D721Med (cell line): ENCODE measurements at regions not wholly inside any gene's neighbourhood (a gene's known extent, or its start where the extent isn't known, plus 50 kb on each side); places are given as distances from the start of the nearest gene placed in this dataset.
"Not testable (repeated sequence)": the region's sequence is repeated elsewhere in the genome, so short reads cannot be mapped to it uniquely, and the experiment has no call there.

Experiments
- DNase-seq: peaks from one replicate; pipeline ENCODE4 v3.0.0; 2011; ENCODE audit warnings: low spot score; ENCODE audit not compliant: insufficient read length
- FAIRE-seq: peaks from 2 replicates; lab custom pipeline; 2011; peaks lifted over from hg19 to GRCh38; lab: Jason Lieb, UNC
- TF ChIP-seq, protein P1 (sequence below): IDR thresholded peaks from 2 replicates; pipeline ENCODE4 v1.5.1; 2012; ENCODE audit warnings: mild to moderate bottlenecking, control low read depth; ENCODE audit not compliant: insufficient read depth; ENCODE audit errors: missing control alignments

GRCh38 chr16:35102780-35103403, 1643.5 kb downstream of the TP53TG3F start:
- no peak for FAIRE-seq
- TF ChIP-seq, protein P1, sequence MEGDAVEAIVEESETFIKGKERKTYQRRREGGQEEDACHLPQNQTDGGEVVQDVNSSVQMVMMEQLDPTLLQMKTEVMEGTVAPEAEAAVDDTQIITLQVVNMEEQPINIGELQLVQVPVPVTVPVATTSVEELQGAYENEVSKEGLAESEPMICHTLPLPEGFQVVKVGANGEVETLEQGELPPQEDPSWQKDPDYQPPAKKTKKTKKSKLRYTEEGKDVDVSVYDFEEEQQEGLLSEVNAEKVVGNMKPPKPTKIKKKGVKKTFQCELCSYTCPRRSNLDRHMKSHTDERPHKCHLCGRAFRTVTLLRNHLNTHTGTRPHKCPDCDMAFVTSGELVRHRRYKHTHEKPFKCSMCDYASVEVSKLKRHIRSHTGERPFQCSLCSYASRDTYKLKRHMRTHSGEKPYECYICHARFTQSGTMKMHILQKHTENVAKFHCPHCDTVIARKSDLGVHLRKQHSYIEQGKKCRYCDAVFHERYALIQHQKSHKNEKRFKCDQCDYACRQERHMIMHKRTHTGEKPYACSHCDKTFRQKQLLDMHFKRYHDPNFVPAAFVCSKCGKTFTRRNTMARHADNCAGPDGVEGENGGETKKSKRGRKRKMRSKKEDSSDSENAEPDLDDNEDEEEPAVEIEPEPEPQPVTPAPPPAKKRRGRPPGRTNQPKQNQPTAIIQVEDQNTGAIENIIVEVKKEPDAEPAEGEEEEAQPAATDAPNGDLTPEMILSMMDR: peak; percentile 69
- no peak for DNase-seq

DNA sequence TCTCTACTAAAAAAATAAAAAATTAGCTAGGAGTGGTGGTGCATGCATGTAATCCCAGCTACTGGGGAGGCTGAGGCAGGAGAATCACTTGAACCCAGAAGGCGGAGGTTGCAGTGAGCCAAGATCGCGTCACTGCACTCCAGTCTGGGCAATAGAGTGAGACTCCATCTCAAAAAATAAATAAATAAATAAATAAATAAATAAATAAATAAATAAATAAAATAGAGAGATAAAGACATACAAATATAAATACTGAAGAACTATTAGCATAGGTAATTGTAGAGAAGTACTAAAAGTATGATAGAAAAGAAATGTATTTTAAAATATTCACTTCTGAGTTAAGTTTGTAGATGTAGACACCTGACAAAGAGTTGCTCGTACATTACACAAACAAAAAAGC, 1652.4 kb downstream of the TP53TG3F start:
- not testable (repeated sequence) for FAIRE-seq, DNase-seq

DNA sequence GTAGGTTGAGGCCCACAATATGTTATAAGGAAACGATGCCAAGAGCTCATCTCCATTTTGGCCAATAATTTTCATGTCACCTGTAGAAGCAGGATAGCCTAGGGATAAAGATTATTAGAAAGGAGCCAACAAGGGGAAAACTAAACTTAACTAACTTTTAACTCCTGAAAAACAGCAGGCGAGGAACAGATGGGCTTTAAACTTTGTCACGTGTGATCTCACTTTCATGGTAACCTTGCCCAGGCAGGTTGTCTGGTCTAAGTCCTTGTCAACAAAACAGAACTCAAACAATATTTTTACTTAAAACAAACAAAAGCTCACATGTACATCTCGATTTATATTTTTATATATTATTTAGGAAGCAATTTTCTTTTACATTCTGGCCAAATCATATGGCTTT, 1672.0 kb downstream of the TP53TG3F start:
- DNase-seq (no peak), FAIRE-seq (no peak)
- TF ChIP-seq, protein P1: no peak

- FAIRE-seq (no peak), DNase-seq (no peak)
- TF ChIP-seq, protein P1: no peak
Measured at GRCh38 chr16:35134471-35134870, 1675.1 kb downstream of the TP53TG3F start.

- no peak for FAIRE-seq
- TF ChIP-seq, protein P1: no peak
- no peak for DNase-seq
Measured at GRCh38 chr16:35140293-35140986, 1681.0 kb downstream of the TP53TG3F start.

DNA sequence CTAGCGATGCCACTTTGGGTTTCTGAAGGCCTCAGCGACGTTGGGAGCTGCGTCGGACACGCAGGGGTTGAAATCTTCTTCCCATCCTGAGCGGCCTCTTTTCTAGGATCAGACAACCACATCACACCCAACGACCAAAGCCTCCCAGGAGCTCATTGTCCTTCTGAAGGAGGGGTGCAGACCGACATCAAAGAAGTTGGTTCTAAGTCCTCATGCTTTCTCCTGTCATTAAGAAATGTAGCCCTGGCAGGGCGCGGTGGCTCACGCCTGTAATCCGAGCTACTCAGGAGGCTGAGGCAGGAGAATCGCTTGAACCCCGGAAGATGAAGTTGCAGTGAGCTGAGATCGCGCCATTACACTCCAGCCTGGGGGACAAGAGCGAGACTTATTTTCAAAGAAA, 1681.9 kb downstream of the TP53TG3F start:
- TF ChIP-seq, protein P1: no peak
- FAIRE-seq: no peak
- DNase-seq: no peak

DNA sequence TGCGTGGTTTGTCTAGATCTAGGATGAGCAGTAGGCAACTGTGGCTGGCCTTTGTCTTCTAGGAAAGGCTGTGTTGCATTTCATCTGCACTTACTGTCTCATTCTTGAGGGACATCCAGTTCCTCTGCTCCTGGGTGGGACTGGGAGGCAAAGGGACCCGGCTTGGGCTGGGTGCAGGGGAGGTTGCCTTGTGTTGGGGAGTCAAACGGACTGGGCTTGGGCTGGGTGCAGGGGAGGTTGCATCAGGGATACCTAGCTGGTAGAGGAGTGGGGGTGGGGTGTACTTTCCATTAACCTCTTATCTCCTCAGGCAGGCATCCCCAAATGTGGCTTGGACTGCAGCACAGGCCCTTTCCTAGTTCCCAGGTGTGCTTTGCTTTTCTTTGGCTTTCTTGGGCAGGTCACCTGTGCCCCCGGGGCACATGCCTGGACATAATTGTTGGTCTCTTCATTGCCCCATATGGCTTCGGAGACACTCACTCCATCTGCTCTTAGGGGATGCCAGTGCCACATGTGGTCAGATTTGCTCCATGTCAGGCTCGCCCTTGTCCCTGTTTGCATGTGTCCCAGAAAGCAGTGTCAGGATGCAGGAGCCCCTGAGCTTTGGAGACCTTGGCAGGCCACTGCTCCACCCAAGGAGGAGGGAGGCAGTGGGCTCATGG, 1682.9 kb downstream of the TP53TG3F start:
- TF ChIP-seq, protein P1: no peak
- FAIRE-seq (no peak), DNase-seq (no peak)
